SK-N-SH (cell line): ENCODE measurements at regions not wholly inside any gene's neighbourhood (a gene's known extent, or its start where the extent isn't known, plus 50 kb on each side); places are given as distances from the start of the nearest gene placed in this dataset.
"Not testable (repeated sequence)": the region's sequence is repeated elsewhere in the genome, so short reads cannot be mapped to it uniquely, and the experiment has no call there.

Source experiments
- CTCF ChIA-PET: fragments of 300-600, 350-600 bp; formaldehyde crosslinking; extraction: SDS; loops from one replicate; lab custom pipeline; 2021; lab: Yijun Ruan, JAX
- POLR2A ChIA-PET: fragments of 350-600 bp; sonication (Branson Sonifier 250); formaldehyde crosslinking; extraction: SDS; loops from one replicate; lab custom pipeline; 2020; ENCODE audit warnings: antibody characterized with exemption, inconsistent platforms; lab: Yijun Ruan, JAX
- DNase-seq: peaks from one replicate; pipeline ENCODE4 v3.0.0; 2012
- H2AFZ ChIP-seq: fragments of 200-600 bp; sonication (generic); 2 replicates; pipeline ENCODE4 v1.8.1; 2016; ENCODE audit warnings: antibody characterized with exemption, mild to moderate bottlenecking, low read depth
- H3F3A ChIP-seq: fragments of 200-600 bp; sonication (generic); replicated peaks from 2 replicates; pipeline ENCODE3; 2016; ENCODE audit warnings: antibody characterized with exemption, mild to moderate bottlenecking; ENCODE audit not compliant: insufficient read depth
- H3K27ac ChIP-seq, 2 experiments: fragments of 200-500 bp in 1 of 2; fragments of 200-600 bp in 1 of 2; sonication (Bioruptor generic) in 1 of 2; sonication (generic), shearing (Covaris generic) in 1 of 2; 2 replicates each; pipeline versions ENCODE4 v1.5.1 to v1.6.1; 2014 to 2016; ENCODE audit warnings: low read depth in 2 of 2, inconsistent platforms in 1 of 2, low read length in 1 of 2, mild to moderate bottlenecking in 1 of 2, mixed read lengths in 1 of 2
- H3K27me3 ChIP-seq: fragments of 200-600 bp; sonication (generic), shearing (Covaris generic); 2 replicates; pipeline ENCODE4 v1.6.1; 2016; ENCODE audit warnings: mixed run types; ENCODE audit not compliant: insufficient read depth
- H3K36me3 ChIP-seq, 2 experiments: fragments of 200-500 bp in 1 of 2; fragments of 200-600 bp in 1 of 2; sonication (Bioruptor generic) in 1 of 2; sonication (generic) in 1 of 2; replicated peaks in 1 of 2; 2 replicates each; pipeline versions ENCODE3 to v1.5.1; 2014 to 2016; ENCODE audit warnings: low read length in 1 of 2, mild to moderate bottlenecking in 1 of 2; ENCODE audit not compliant: insufficient read depth in 2 of 2, control insufficient read depth in 1 of 2
- H3K4me1 ChIP-seq, 2 experiments: fragments of 200-500 bp in 1 of 2; fragments of 200-600 bp in 1 of 2; sonication (Bioruptor generic) in 1 of 2; sonication (generic), shearing (Covaris generic) in 1 of 2; 2 replicates each; pipeline versions ENCODE4 v1.5.1 to v1.6.1; 2014 to 2016; ENCODE audit warnings: low read depth in 1 of 2, low read length in 1 of 2, mixed run types in 1 of 2; ENCODE audit not compliant: insufficient read depth in 2 of 2, control insufficient read depth in 1 of 2
- H3K4me2 ChIP-seq: fragments of 200-600 bp; sonication (generic), shearing (Covaris generic); 2 replicates; pipeline ENCODE4 v1.6.1; 2017; ENCODE audit warnings: mixed run types
- H3K4me3 ChIP-seq, 2 experiments: fragments of 200-500 bp in 1 of 2; fragments of 200-600 bp in 1 of 2; sonication (Bioruptor generic) in 1 of 2; sonication (generic), shearing (Covaris generic) in 1 of 2; 2 replicates each; pipeline versions ENCODE4 v1.5.1 to v1.8.1; 2014 to 2016; ENCODE audit warnings: low read depth in 2 of 2, inconsistent platforms in 1 of 2, low read length in 1 of 2, mild to moderate bottlenecking in 1 of 2, mixed read lengths in 1 of 2, moderate library complexity in 1 of 2
- H3K79me2 ChIP-seq: fragments of 200-600 bp; sonication (generic); 2 replicates; pipeline ENCODE4 v1.8.1; 2017; ENCODE audit warnings: mild to moderate bottlenecking; ENCODE audit not compliant: insufficient read depth
- H3K9ac ChIP-seq: fragments of 200-600 bp; sonication (generic); 2 replicates; pipeline ENCODE4 v1.6.1; 2017; ENCODE audit warnings: mixed run types
- H3K9me2 ChIP-seq: fragments of 200-600 bp; sonication (generic); 2 replicates; pipeline ENCODE4 v1.6.1; 2017; ENCODE audit warnings: mixed run types
- H3K9me3 ChIP-seq: fragments of 200-600 bp; sonication (generic); 2 replicates; pipeline ENCODE4 v1.6.1; 2017; ENCODE audit warnings: mixed run types, mild to moderate bottlenecking, moderate library complexity
- H4K20me1 ChIP-seq: fragments of 200-600 bp; sonication (generic); 2 replicates; pipeline ENCODE4 v1.6.1; 2017; ENCODE audit warnings: mild to moderate bottlenecking, mixed run types; ENCODE audit not compliant: insufficient read depth
- ELF1 ChIP-seq: IDR thresholded peaks from 2 replicates; pipeline ENCODE4 v1.4.0; 2012
- FOSL2 ChIP-seq: IDR thresholded peaks from 2 replicates; pipeline ENCODE4 v1.4.0; 2012; ENCODE audit warnings: low read depth, mild to moderate bottlenecking, moderate library complexity, borderline replicate concordance
- FOXJ3 ChIP-seq: sonication (generic); formaldehyde crosslinking; IDR thresholded peaks from 2 replicates; pipeline ENCODE4 v1.5.1; 2020; ENCODE audit warnings: mild to moderate bottlenecking, missing genetic modification reagents
- JUND ChIP-seq: IDR thresholded peaks from 2 replicates; pipeline ENCODE4 v1.4.0; 2012
- NRF1 ChIP-seq: IDR thresholded peaks from 2 replicates; pipeline ENCODE4 v1.6.1; 2012; ENCODE audit warnings: low read depth, mild to moderate bottlenecking, low read length
- PBX3 ChIP-seq: IDR thresholded peaks from 2 replicates; pipeline ENCODE4; 2012
- POLR2AphosphoS5 ChIP-seq: IDR thresholded peaks from 2 replicates; pipeline ENCODE4 v1.6.1; 2012; ENCODE audit warnings: low read depth, low read length
- RAD21 ChIP-seq: IDR thresholded peaks from 2 replicates; pipeline ENCODE4 v1.6.1; 2012; ENCODE audit warnings: mild to moderate bottlenecking, low read length
- RFX5 ChIP-seq: IDR thresholded peaks from 2 replicates; pipeline ENCODE4 v1.6.1; 2012; ENCODE audit warnings: mild to moderate bottlenecking, improper control_type of control experiment, low read length
- SIN3A ChIP-seq: IDR thresholded peaks from 2 replicates; pipeline ENCODE4 v1.6.1; 2012; ENCODE audit warnings: low read depth, mild to moderate bottlenecking, low read length, moderate library complexity, borderline replicate concordance
- TCF12 ChIP-seq: IDR thresholded peaks from 2 replicates; pipeline ENCODE4 v1.4.0; 2012
- WGBS: methylation state at CpG from one replicate; pipeline ENCODE4 v1.1.6; 2017; ENCODE audit warnings: low lambda C conversion rate; 5-methylcytosine and 5-hydroxymethylcytosine counted together

DNA sequence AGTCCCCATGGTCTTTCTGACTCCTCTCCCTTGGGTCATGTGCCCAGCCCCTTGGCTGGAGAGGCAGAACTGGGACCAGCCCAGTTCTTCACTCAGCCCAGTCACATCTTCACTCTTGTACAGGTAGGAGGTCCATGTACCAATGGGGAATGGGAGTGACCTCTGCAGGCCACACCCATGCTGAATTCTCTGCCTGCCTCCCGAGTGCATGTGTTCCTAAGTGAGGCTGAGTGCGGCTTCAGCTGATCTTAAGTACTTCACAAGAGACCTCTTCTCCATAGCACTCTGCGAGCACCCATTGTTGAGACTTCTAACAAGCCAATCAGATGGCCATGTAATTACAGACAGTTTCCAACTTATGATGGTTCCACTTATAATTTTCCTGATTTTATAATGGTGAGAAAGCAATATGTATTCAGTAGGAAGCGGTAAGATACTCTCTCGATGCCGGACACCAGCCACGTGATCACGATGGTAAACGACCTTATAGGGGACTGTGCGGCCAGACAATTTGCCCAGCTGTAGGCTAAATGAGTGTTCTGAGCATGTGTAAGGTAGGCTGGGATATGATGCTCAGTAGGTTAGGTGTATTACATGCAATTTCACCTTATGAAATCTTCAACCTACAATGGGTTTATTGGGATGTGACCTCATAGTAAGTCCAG, 112.1 kb downstream of the KLF13 start:
- POLR2A ChIA-PET, result interaction anchor here (1.1 kb wide), 1 partner anchor 41 kb away, joined by 3 read pairs; no protein-coding TSS in a partner anchor
- no peaks in the 10 kb centered on the region for H3K9me2 ChIP-seq

GRCh38 chr15:31439328-31439727, 112.7 kb downstream of the KLF13 start:
- Histone ChIP-seq H3F3A (peaks cover 7% of the 10 kb centered on the region), H4K20me1 (no peaks in the 10 kb centered on the region), H3K27ac (no peak overlapping the region), H3K27me3 (no peaks in the 10 kb centered on the region), H3K4me3 (no peak overlapping the region), H3K9ac (no peak overlapping the region), H2AFZ (no peak overlapping the region), H3K9me3 (no peaks in the 10 kb centered on the region), H3K36me3 (no peaks in the 10 kb centered on the region), H3K4me2 (no peak overlapping the region), H3K4me1 (peaks cover 12 to 19% of the 10 kb centered on the region in 2 experiments; a peak in 2 of 4 replicates), H3K9me2 (no peaks in the 10 kb centered on the region), H3K79me2 (no peaks in the 10 kb centered on the region)
- TF ChIP-seq POLR2AphosphoS5 (no peak), RAD21 (peak; percentile 26), SIN3A (no peak), TCF12 (no peak)
- no peak for DNase-seq
- WGBS, result 90% methylated on average over 9 of the region's 10 CpGs
- CTCF ChIA-PET, result interaction anchor here (1.3 to 8.2 kb wide), 3 partner anchors 50 to 311 kb away, joined by 4 to 67 read pairs (median 4); no protein-coding TSS in a partner anchor
- POLR2A ChIA-PET, result no interaction called here

More for the DNA sequence above, 112.1 kb downstream of the KLF13 start:
- H3F3A ChIP-seq, result peaks cover 7% of the 10 kb centered on the region
- no peak overlapping the region for H3K4me2 ChIP-seq
- no peak for DNase-seq
- H3K4me3 ChIP-seq, result no peak overlapping the region
- H4K20me1 ChIP-seq, result no peaks in the 10 kb centered on the region
- H2AFZ ChIP-seq, result no peak overlapping the region
- H3K9me3 ChIP-seq, result no peaks in the 10 kb centered on the region
- no peak overlapping the region for H3K27ac ChIP-seq
- H3K27me3 ChIP-seq, result no peaks in the 10 kb centered on the region
- H3K9ac ChIP-seq, result no peak overlapping the region
- peaks cover 12 to 19% of the 10 kb centered on the region in 2 experiments; a peak in 2 of 4 replicates for H3K4me1 ChIP-seq
- CTCF ChIA-PET, result interaction anchor here (0.8 to 8.2 kb wide), 5 partner anchors 19 to 232 kb away, joined by 3 to 67 read pairs (median 6); no protein-coding TSS in a partner anchor
- no peaks in the 10 kb centered on the region for H3K79me2 ChIP-seq
- H3K36me3 ChIP-seq, result no peaks in the 10 kb centered on the region
- 92% methylated on average over 10 of the region's 10 CpGs for WGBS
- TF ChIP-seq FOSL2 (no peak), RFX5 (no peak), JUND (no peak), NRF1 (no peak), ELF1 (no peak), PBX3 (no peak), FOXJ3 (CRISPR knock-in tag) (no peak)

GRCh38 chr15:31440216-31440615, 113.6 kb downstream of the KLF13 start:
- WGBS, result 96% methylated on average over 20 of the region's 20 CpGs
- H3K27me3 ChIP-seq, H3F3A ChIP-seq, POLR2A ChIA-PET, H3K27ac ChIP-seq, H3K9me2 ChIP-seq, DNase-seq, H4K20me1 ChIP-seq, H2AFZ ChIP-seq, H3K9ac ChIP-seq, H3K79me2 ChIP-seq, H3K36me3 ChIP-seq, H3K9me3 ChIP-seq: not testable (repeated sequence)
- Histone ChIP-seq H3K4me3 (peak overlapping the region in 1 of 2 experiments; percentile 46; a peak in 1 of 4 replicates), H3K4me1 (peaks cover 12% of the 10 kb centered on the region in 2 experiments; a peak in 2 of 4 replicates), H3K4me2 (peak overlapping the region; percentile 73; the same call in 1 of the 2 replicates)
- CTCF ChIA-PET, result interaction anchor here (0.6 to 8.2 kb wide), 10 partner anchors 8 to 312 kb away, joined by 3 to 67 read pairs (median 3); partner anchors contain the start of gene KLF13
